GM21717 (cell line): ENCODE measurements at regions not wholly inside any gene's neighbourhood (a gene's known extent, or its start where the extent isn't known, plus 50 kb on each side); places are given as distances from the start of the nearest gene placed in this dataset.
"Not testable (repeated sequence)": the region's sequence is repeated elsewhere in the genome, so short reads cannot be mapped to it uniquely, and the experiment has no call there.

ENCODE experiments used
- ATAC-seq: cut with Tn5 transposase; IDR thresholded peaks from one replicate; pipeline ENCODE4 v1.9.1; 2021; ENCODE audit warnings: mild to moderate bottlenecking, moderate library complexity; ENCODE audit not compliant: unreplicated experiment

GRCh38 chr3:147669077-147669476, 259.9 kb downstream of the ZIC1 start:
- ATAC-seq: no peak

GRCh38 chr3:147672035-147672434, 262.9 kb downstream of the ZIC1 start:
- ATAC-seq: no peak

- no peak for ATAC-seq
Observed at GRCh38 chr3:147672436-147672835, 263.3 kb downstream of the ZIC1 start.

GRCh38 chr3:147675761-147676160, 266.6 kb downstream of the ZIC1 start:
- ATAC-seq: no peak

- ATAC-seq: no peak
Observed at GRCh38 chr3:147680837-147681483, 271.8 kb downstream of the ZIC1 start.

- no peak for ATAC-seq
Observed at GRCh38 chr3:147688868-147689267, 279.7 kb downstream of the ZIC1 start.

GRCh38 chr3:147699175-147699838, 290.1 kb downstream of the ZIC1 start:
- no peak for ATAC-seq

- ATAC-seq: no peak
Observed at GRCh38 chr3:147701195-147701594, 292.0 kb downstream of the ZIC1 start.

- no peak for ATAC-seq
Observed at GRCh38 chr3:147702509-147702908, 293.3 kb downstream of the ZIC1 start.

GRCh38 chr3:147705651-147706051, 296.5 kb downstream of the ZIC1 start:
- no peak for ATAC-seq

GRCh38 chr3:147710753-147711152, 301.6 kb downstream of the ZIC1 start:
- not testable (repeated sequence) for ATAC-seq

- no peak for ATAC-seq
Observed at GRCh38 chr3:147712357-147712756, 303.2 kb downstream of the ZIC1 start.

- not testable (repeated sequence) for ATAC-seq
Observed at GRCh38 chr3:147712758-147713157, 303.6 kb downstream of the ZIC1 start.

GRCh38 chr3:147713234-147714133, 304.3 kb downstream of the ZIC1 start:
- no peak for ATAC-seq

- ATAC-seq: no peak
Observed at GRCh38 chr3:147729641-147730040, 320.5 kb downstream of the ZIC1 start.

GRCh38 chr3:147730284-147730683, 321.1 kb downstream of the ZIC1 start:
- no peak for ATAC-seq

GRCh38 chr3:147733217-147733616, 324.1 kb downstream of the ZIC1 start:
- ATAC-seq: no peak

GRCh38 chr3:147735616-147736015, 326.5 kb downstream of the ZIC1 start:
- no peak for ATAC-seq

GRCh38 chr3:147736226-147736625, 327.1 kb downstream of the ZIC1 start:
- ATAC-seq: no peak

GRCh38 chr3:147737376-147737775, 328.2 kb downstream of the ZIC1 start:
- no peak for ATAC-seq

- ATAC-seq: no peak
Observed at GRCh38 chr3:147740928-147741327, 331.8 kb downstream of the ZIC1 start.

GRCh38 chr3:147744967-147745366, 335.8 kb downstream of the ZIC1 start:
- no peak for ATAC-seq
